GM20431 (cell line): ENCODE measurements at regions not wholly inside any gene's neighbourhood (a gene's known extent, or its start where the extent isn't known, plus 50 kb on each side); places are given as distances from the start of the nearest gene placed in this dataset.

Source experiments
- in situ Hi-C: fragments of 300-500 bp; cut with MseI, MboI; formaldehyde crosslinking; loops from one replicate; pipeline ENCODE4 v1.15.0; 2020; ENCODE audit warnings: low sequenced_read_pairs; ENCODE audit not compliant: unreplicated experiment

DNA sequence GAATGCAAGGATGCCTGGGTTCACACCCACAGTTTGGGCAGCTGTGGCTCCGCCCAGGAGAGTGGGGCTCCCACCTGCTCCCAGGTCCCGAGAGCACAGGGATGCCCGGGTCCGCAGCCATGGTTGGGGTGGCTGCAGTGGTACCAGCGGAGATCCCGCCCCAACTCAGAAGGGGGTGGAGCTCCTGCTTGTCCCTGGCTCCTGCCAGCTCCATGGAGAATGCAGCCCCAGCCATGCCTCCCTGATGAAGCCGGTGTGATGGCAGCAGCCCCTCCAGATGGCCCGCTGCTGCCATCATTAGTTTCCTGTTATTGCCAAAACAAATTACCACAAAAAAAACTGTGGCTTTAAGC, 113.1 kb upstream of the RUNX3 start:
- in situ Hi-C loops = no loop called here

DNA sequence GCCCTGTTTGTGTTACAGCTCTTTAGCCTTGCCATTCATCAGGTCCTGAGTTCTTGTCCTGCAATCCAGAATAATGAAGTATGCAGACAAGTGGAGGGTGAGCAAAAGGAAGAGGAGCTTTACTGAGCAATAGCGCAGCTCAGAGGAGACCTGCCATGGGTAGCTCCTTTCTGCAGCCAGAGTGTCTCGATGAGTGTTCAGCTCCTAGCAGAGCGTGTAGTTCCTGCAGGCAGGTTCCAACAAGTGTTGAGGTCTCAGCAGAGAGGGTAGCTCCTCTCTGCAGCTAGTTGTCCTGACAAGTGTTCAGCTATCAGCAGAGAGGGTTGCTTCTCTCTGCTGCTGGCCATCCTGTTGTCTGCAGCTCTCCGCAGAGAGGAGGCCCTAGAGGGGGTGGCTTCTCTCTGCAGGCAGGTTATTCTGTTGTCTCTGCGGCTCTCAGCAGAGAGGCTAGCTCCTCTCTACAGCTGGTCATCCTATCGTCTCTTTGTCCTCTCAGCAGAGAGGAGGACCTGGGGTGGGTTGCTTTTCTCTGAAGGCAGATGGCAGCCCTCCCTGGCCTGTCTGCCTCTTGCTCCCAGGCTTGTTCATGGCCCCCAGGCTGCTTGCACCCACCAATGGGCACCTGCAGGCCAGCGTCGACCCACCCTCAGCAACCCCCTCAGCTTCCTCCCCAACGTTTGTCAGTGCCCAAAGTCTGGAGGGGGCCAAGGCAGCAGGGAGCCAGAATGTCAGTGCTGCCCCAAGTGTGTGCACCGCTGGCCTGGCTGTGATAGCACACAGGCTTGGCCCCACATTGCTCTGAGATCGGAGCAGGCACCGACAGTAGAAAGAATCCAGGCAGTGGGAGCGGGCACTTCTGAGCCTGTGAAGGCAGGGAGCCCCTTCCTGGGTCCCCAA, 112.5 kb upstream of the RUNX3 start:
- in situ Hi-C loops = no loop called here

DNA sequence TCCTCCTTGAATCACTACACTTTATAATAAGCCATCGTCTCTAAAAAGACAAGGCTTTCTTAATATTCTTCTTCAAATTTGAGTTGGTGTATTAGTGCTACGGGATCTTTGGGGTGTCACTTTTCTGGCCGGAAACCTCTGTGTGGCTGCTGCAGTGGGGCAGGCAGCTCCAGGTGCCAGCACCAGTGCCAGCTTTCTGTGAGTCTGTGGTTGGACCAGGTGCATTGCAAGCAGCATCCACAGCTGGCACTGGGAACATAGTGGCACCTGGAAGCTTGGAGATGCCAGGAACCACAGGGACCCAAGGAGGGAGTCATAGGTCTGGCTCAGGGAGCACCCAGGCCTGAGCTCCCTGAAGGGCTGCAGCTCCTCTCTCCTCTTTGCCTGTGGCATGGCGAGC, 111.8 kb upstream of the RUNX3 start:
- in situ Hi-C loops = no loop called here

DNA sequence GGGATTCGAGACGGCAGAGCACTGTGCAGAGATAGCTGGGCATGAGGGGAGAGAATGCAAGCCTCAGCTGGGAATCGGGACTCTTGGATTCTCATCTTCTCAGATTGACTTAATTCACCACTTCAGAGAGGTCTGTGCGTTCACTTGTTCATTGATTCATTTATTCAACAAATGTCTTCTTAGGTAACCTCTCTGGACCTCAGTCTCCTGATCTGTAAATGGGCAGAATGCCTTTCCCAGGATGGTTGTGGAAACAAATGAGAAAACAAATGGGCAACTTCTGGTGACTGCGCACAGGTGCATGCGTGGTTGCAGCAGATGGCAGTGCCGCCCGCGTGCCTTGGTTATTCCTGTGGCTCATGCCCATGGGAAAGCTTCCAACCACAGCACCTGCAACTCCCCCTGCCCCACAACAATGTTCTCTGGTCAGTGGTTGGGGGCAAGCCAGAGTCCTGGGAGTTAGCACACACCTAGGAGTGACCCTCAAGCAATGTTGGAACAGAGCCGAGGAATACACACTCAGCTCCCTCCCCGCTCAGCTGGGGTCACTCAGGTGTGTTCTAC, 110.1 kb upstream of the RUNX3 start:
- in situ Hi-C loops = no loop called here

DNA sequence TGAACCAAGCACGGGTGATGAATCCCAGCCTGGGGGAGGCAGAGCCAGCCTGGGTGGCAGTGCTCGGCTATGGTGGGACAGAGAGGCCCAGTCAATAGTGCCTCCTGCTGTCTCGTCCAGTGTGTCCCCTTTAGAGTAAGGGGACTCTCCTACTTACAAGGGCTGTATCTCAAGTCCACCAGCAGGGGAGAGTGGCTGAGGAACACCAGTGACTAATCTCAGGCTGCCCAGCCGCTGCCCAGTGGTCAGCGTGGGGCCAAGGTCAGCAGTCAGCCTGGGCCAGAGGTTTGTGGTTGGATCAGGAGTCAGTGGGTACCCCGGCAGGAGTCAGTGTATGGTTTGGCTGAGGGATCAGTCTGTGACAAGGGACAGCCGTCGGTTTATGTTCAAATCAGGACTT, 109.2 kb upstream of the RUNX3 start:
- in situ Hi-C loops = loop anchor here (10.0 kb wide), 2 partner anchors 74 to 104 kb away; partner anchors contain the start of gene RUNX3

DNA sequence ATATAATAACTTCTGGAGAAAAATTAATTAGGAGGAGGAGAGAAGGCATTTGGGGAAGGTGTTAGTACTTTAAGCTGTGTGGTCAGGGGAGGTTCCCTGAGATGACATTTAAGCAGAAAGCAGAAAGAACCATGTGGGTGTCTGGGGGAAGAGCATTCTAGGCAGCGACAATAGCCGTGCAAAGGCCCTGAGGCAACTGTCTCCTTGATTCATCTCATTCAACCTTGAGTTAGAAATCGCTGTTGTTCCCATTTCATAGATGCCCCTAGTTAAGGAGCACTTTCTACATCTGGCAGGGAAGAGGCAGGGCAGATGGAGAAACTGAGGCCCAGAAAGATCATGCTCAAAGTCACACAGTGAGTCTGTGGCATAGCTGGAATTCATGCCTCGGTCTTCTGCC, 108.6 kb upstream of the RUNX3 start:
- in situ Hi-C loops = loop anchor here (10.0 kb wide), 2 partner anchors 74 to 104 kb away; partner anchors contain the start of gene RUNX3

DNA sequence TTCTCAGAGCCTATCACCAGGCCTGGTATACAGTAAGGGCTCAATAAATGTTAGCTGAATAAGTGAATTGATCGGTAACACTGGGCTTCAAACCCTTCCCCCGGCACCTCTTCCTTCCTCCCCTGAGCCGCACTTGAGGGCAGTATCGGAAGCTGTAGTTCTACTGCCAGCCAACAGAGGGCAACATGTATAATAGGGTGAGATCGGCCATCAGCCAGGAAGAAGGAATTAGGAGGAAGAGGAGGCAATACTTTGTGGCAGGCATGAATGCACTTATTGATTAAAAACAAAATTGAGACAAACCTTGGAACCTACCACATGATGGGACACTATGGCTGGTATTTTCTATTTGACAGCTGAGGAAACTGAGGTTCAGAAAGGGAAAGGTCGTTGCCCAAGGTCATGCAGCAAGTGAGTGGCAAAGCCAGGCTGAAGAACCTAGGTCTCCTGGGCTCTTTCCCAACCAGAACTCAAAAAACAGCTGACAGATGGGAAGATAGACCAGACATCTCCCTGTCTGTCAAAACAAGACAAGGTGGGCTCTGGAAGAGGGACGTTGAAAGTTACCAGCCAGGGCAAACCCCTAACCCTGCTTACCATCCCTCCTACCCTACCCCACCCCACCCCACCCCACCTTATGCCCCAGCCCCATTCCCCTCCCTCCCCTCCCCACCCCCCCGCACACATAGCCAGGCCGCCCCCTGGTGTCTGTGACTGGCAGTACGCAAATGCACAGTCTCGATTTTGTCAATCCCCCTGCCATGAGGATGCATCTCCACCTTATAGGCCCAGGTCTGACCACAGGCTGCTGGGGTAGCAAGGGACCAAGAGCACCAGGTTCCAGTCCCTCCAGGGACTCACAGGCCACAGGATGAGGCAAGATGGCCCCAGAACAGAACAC, 107.3 kb upstream of the RUNX3 start:
- in situ Hi-C loops = loop anchor here (10.0 kb wide), 2 partner anchors 73 to 103 kb away; partner anchors contain the start of gene RUNX3

DNA sequence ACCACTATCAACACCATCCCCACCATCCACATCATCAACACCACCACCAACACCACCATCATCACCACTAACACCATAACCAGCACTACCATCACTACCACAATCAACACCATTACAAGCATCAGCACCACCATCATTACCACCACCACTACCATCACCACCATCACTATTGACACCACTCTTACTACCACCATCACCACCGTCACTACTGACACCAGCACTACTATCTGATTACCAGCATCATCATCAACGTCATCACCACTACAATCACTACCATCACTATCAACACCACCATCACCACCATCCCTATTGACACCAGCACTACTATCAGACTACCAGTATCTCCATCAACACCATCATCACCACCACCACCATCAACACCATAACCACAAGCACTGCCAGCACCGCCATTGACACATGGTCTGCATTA, 106.1 kb upstream of the RUNX3 start:
- in situ Hi-C loops = loop anchor here (10.0 kb wide), 2 partner anchors 71 to 101 kb away; partner anchors contain the start of gene RUNX3

DNA sequence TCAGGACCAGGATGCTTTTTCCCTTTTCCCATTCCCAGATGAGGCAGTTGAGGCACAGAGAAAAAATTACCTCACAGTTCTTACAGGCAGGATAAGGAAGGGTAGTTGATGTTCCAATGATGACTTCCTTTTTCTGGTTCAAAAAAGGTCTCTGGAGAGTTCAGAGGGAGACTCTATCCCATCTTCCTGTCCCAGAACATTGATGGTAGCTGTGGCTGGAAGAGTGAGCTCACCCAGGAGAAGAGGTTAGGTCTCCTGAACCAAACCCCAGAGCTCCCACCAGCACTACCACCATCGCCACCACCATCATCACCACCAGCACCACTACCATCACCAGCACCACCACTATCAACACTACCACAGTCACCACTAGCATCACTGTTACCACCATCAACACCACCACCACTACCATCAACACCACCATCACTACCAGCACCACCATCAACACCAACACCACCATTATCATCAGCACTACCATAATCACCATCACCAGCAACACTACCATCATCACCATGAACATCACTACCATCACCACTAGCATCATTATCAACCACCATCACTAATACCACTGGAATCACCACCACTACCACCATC, 105.5 kb upstream of the RUNX3 start:
- in situ Hi-C loops = loop anchor here (10.0 kb wide), 2 partner anchors 71 to 101 kb away; partner anchors contain the start of gene RUNX3

DNA sequence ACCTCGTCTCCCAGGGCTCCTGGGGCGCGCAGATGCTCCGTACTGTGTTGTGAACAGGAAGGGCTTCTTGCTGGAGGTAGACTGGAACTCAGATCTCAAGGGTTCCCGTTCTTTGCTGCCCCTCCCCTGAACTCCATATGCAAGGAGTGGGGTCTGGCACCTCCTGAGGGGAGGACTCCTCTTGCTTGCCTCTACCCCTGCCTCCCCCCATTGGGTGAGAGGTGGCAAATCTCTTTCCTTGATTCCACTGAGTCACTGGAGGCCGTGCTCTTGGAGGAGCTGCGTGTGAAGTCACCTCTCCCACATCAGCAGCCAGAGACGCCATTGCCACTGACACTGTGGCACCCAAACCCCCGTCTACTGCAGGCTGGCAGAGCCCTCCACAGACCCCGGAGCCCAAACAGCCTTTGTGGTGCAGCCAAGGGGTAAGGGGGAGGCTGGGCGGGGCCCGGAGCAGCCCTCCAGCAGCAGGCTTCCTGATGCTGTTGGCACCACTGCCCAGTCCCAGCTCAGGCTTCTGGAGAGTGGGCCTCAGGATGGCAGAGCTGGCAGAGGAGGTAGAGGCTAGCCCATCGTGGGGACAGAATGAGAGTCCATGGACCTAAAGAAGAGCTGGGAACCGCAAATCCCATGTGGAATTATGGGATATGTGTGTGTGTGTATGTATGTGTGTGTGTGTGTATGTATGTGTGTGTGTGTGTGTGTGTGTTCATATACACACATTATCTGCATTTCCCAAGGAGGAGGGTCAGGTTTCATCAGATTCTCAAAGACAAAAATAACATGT, 104.9 kb upstream of the RUNX3 start:
- in situ Hi-C loops = loop anchor here (10.0 kb wide), 2 partner anchors 70 to 100 kb away; partner anchors contain the start of gene RUNX3

DNA sequence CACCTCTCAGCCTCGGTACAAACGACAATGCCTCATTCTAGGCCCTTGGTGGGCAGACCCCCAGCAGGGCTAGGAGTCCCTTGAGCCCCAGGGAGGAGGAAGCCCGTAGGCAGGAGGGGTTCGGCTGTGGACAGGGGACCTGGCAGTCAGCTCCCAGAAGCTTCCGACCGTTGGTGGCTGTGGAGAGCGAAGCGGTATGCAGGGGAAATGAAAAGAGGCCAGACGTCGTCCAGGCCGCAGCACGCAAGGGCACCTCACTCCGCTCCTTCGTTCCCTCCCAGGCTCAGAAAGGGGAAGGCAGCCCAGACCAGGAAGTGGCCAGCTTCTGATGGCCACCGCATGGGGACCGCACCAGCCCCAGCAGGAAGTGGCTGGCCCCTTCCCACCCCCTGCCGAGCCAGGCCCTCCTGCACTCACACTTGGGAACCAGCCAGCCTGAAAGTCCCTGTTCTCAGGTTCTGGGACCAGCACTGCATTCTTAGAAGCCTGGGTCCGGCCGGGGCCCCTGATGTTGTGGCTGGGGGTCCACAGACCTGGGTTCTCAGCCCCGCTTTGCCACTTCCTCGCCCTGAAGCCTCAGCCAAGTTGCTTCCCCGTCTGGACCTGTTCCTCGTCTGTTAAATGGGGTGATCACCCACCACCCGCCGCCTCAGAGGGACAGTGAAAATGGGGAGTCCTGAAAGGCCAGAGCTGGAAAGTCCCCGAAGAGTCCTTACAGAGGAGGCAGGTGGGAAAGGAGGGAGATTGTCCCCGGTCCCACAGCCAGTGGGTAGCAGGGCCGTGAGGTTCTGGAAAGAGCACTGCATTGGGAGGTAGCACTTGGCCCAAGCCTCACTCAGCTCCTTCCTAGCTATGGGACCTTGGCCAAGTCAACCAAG, 104.0 kb upstream of the RUNX3 start:
- in situ Hi-C loops = loop anchor here (10.0 kb wide), 2 partner anchors 69 to 99 kb away; partner anchors contain the start of gene RUNX3

DNA sequence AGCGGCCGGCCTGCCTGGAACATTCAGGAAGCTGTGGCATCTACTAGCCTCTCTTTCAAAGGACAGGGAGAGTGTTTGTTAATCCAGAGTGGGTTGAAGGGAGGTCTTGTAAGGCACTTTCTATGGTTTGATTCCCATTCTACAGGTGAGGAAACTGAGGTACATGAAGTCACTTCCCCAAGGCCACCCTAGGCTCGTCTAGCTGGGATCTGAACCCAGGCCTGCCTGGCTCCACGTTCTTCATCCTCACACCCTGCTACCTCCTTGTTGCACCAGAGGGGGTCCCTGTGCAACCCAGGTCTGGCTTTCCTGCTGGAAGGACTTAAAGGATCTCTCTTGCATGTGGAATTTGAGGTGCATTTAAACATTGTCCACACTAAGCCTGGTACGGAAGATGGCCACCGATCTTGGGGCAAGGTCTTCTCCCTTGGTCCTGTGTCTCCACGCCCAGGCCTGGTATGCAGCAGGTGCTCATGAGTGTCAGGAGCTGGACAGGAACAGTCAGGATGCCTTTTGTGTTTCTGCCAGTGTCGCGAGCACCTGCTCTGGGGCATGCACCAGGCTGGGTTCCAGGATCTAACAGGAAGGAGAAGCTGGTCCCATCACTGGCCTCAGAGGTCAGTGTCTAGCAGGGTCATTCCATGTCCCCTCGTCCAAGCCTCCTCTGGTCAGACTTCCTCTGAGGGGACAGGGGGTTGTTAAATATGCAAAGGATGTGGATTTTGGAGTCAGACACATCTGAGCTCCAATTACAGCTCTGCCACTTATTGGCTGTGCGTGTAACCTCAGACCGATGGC, 103.2 kb upstream of the RUNX3 start:
- in situ Hi-C loops = loop anchor here (10.0 kb wide), 2 partner anchors 68 to 98 kb away; partner anchors contain the start of gene RUNX3

DNA sequence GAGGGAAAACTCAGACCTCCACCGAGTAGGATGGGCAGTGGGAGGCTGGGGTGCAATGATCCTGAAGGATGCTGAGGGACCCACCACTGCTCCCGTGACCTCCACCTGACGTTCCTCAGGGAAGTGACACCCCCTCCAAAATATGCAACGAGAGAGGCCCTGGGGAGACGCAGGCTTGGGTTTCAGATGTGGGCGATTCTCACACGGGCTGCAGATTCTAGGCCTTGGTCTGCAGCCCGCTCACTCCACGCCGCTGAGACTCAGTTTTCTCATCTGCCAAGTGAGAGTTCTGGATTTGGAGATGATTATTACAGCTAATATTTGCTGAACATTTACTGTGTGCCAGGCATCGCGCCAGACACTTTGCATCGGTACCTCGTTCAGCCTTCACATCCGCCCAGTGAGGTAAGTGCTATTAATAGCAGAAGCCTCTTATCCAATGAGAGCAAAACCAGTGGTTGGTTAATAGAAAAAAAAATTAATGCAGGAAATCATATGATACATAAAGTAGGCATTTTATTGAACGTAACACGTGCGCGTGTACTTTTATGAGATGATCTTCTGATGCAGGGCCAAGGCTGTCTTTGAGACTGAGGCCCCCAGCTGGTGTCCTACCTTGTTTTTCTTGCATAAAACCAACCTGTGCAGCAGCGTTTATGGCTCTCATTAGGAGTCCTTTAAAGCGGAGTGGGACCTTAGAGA, 102.0 kb upstream of the RUNX3 start:
- in situ Hi-C loops = loop anchor here (10.0 kb wide), 2 partner anchors 67 to 97 kb away; partner anchors contain the start of gene RUNX3

DNA sequence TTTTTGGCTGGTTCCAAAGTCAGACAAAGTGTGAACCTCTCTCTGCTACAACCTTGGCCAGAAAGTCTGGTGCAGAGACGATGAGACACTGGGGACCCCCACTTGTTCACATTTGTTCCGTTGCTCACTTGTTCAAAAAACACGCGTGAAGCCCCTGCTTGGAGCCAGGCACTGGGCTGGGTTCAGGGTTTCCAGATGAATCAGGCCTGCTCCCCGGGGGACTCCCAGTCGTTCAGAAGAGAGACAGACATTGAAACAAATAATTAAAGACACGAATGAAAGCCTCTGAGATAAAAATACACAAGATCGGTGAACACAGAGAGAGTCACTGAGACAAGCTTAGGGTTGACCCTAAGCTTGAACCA, 101.5 kb upstream of the RUNX3 start:
- in situ Hi-C loops = loop anchor here (10.0 kb wide), 2 partner anchors 67 to 97 kb away; partner anchors contain the start of gene RUNX3

DNA sequence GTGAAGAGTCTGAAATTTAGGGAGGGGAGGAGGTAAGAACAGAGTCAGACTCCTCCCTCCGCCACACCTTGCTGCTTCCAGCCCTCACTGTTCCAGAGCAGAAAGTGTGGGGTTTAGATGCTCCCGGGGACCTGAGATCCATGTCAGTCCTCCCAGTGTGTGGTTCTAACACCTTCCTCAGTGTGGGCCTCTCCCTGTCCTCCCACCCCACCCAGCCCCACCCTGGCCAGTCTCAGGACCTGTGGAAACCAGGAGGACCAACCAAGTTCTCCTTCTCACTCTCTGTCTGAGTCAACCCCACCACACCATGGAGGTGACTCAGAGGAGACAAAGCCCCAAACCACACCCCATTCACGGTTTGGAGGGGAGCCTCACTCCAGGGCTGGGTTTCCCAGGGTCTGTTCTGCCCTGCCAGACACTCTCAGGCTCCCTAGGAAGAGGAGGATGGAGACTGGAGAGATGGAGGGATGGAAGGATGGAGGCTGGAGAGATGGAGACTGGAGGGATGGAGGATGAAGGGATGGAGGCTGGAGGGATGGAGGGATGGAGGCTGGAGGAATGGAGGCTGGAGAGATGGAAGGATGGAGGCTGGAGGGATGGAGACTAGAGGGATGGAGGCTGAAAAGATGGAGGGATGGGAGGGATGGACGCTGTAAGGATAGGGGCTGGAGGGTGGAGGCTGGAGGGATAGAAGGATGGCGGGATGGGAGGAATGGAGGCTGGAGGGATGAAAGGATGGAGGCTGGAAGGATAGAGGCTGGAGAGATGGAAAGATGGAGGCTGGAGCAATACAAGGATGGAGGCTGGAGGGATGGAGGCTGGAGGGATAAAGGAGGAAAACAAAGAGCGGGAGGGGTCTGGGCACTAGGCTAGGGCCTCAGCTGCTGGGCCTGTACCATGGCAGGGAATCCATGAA, 100.9 kb upstream of the RUNX3 start:
- in situ Hi-C loops = loop anchor here (10.0 kb wide), 2 partner anchors 66 to 96 kb away; partner anchors contain the start of gene RUNX3
